ENCODE measurements at regions not wholly inside any gene's neighbourhood (a gene's known extent, or its start where the extent isn't known, plus 50 kb on each side); places are given as distances from the start of the nearest gene placed in this dataset.

DNA sequence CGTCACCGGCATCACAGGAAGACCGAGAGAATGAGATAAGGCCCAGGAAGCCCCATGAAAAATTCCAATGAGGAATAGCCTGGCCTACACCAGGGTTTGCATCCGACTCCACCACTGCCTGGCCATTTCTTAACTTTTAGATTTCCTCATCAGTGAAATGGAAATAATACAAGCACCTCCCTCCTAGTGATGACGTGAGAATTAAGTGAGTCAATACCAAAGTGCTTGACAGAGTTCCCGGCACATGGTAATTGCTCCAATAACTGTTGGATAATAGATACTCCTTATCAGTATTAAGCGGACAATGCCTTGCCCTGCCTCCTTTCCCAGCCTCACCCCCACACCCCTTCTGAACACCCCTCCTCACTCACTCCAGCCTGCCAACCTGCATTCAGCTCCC lies 105.4 kb downstream of the TLE3 start:
- TF ChIP-seq, protein P1, sequence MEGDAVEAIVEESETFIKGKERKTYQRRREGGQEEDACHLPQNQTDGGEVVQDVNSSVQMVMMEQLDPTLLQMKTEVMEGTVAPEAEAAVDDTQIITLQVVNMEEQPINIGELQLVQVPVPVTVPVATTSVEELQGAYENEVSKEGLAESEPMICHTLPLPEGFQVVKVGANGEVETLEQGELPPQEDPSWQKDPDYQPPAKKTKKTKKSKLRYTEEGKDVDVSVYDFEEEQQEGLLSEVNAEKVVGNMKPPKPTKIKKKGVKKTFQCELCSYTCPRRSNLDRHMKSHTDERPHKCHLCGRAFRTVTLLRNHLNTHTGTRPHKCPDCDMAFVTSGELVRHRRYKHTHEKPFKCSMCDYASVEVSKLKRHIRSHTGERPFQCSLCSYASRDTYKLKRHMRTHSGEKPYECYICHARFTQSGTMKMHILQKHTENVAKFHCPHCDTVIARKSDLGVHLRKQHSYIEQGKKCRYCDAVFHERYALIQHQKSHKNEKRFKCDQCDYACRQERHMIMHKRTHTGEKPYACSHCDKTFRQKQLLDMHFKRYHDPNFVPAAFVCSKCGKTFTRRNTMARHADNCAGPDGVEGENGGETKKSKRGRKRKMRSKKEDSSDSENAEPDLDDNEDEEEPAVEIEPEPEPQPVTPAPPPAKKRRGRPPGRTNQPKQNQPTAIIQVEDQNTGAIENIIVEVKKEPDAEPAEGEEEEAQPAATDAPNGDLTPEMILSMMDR (IDR thresholded peaks at IDR 0.05), result no peak
- TF ChIP-seq POLR2A (IDR thresholded peaks at IDR 0.05), result no peak

Data from thyroid gland (tissue), 4 donors.